ENCODE measurements at regions not wholly inside any gene's neighbourhood (a gene's known extent, or its start where the extent isn't known, plus 50 kb on each side); places are given as distances from the start of the nearest gene placed in this dataset.

GRCh38 chr17:73976147-73976546, 227.3 kb upstream of the RPL38 start:
- TF ChIP-seq CTCF (IDR thresholded peaks at IDR 0.05) (no peak), POLR2AphosphoS5 (IDR thresholded peaks at IDR 0.05) (no peak)

All from transverse colon (tissue), 4 donors.